ENCODE measurements at regions not wholly inside any gene's neighbourhood (a gene's known extent, or its start where the extent isn't known, plus 50 kb on each side); places are given as distances from the start of the nearest gene placed in this dataset.

- CTCF ChIA-PET: no interaction called here
- intact Hi-C loops (cut with micrococcal nuclease): loop anchor here (5.0 kb wide), 1 partner anchor 94 kb away; no protein-coding TSS in a partner anchor
These were observed 133.9 kb downstream of the TTC32 start for GRCh38 chr2:19767899-19768298.

DNA sequence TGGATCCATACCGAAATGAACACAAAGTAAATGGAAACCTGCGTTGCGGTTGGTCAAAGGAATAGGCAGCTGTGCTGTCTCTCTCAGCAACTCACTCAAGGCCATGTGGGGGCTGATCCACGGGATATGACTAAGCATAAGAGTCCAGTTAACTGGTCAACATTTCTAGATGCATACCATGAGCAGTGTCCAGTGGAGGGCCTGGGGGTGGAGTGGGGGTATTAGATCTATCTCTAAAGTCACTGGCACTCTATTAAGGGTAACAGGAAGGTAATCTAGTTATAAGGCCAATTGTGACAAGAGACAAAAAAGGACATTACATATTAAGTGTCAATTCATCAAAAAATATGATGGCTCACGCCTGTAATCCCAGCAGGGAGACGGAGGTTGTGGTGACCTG lies 136.8 kb downstream of the TTC32 start:
- Histone ChIP-seq H2AFZ (ENCODE audit: low read length) (no peak overlapping the region), H3K9me2 (replicated peaks; ENCODE audit: low read length) (no peaks in the 10 kb centered on the region), H3K36me3 (ENCODE audit: low read depth, low read length) (no peaks in the 10 kb centered on the region), H3K9ac (ENCODE audit: low read length) (no peak overlapping the region), H3K4me3 (ENCODE audit: low read length) (no peak overlapping the region), H3K27ac (ENCODE audit: low read length) (no peak overlapping the region), H3K79me2 (ENCODE audit: low read length) (no peaks in the 10 kb centered on the region), H4K20me1 (ENCODE audit: low read length) (no peaks in the 10 kb centered on the region), H3F3A (ENCODE audit: low read length, unreplicated experiment) (no peaks in the 10 kb centered on the region), H3K4me1 (ENCODE audit: insufficient read depth, low read length) (no peaks in the 10 kb centered on the region), H3K27me3 (ENCODE audit: low read length) (no peaks in the 10 kb centered on the region), H3K4me2 (ENCODE audit: low read length) (no peak overlapping the region), H3K9me3 (ENCODE audit: low read length) (no peaks in the 10 kb centered on the region)
- ChIA-PET CTCF (no interaction called here), POLR2A (ENCODE audit: unreplicated experiment) (no interaction called here)
- DNase-seq (no peak), ATAC-seq (no peak)
- no TSS peak for BruUV-seq (replicated peaks)
- intact Hi-C loops (cut with micrococcal nuclease): loop anchor here (5.0 kb wide), 2 partner anchors 83 to 97 kb away; no protein-coding TSS in a partner anchor
- TF ChIP-seq EZH2 (IDR thresholded peaks at IDR 0.05; ENCODE audit: low read length, unreplicated experiment) (no peak), EZH2phosphoT487 (IDR thresholded peaks at IDR 0.05; ENCODE audit: borderline replicate concordance, low read length) (no peak), CTCF (conservative IDR thresholded peaks at IDR 0.05; ENCODE audit: low read depth, low read length) (no peak)

More at GRCh38 chr2:19767899-19768298, 133.9 kb downstream of the TTC32 start:
- ATAC-seq (no peak), DNase-seq (peak; percentile 9)
- Histone ChIP-seq H3K9me3 (ENCODE audit: low read length) (no peaks in the 10 kb centered on the region), H3K27me3 (ENCODE audit: low read length) (no peaks in the 10 kb centered on the region), H3K4me2 (ENCODE audit: low read length) (no peak overlapping the region), H3K4me3 (ENCODE audit: low read length) (no peak overlapping the region), H3K27ac (ENCODE audit: low read length) (no peak overlapping the region), H3K4me1 (ENCODE audit: insufficient read depth, low read length) (no peaks in the 10 kb centered on the region), H4K20me1 (ENCODE audit: low read length) (no peaks in the 10 kb centered on the region), H3K9ac (ENCODE audit: low read length) (no peak overlapping the region), H3K79me2 (ENCODE audit: low read length) (no peaks in the 10 kb centered on the region), H3F3A (ENCODE audit: low read length, unreplicated experiment) (no peaks in the 10 kb centered on the region), H3K9me2 (replicated peaks; ENCODE audit: low read length) (no peaks in the 10 kb centered on the region), H3K36me3 (ENCODE audit: low read depth, low read length) (no peaks in the 10 kb centered on the region), H2AFZ (ENCODE audit: low read length) (no peak overlapping the region)
- BruUV-seq (replicated peaks): no TSS peak
- POLR2A ChIA-PET (ENCODE audit: unreplicated experiment): no interaction called here
- TF ChIP-seq EZH2 (IDR thresholded peaks at IDR 0.05; ENCODE audit: low read length, unreplicated experiment): no peak
- TF ChIP-seq CTCF (conservative IDR thresholded peaks at IDR 0.05; ENCODE audit: low read depth, low read length): no peak
- TF ChIP-seq EZH2phosphoT487 (IDR thresholded peaks at IDR 0.05; ENCODE audit: borderline replicate concordance, low read length): no peak

DNA sequence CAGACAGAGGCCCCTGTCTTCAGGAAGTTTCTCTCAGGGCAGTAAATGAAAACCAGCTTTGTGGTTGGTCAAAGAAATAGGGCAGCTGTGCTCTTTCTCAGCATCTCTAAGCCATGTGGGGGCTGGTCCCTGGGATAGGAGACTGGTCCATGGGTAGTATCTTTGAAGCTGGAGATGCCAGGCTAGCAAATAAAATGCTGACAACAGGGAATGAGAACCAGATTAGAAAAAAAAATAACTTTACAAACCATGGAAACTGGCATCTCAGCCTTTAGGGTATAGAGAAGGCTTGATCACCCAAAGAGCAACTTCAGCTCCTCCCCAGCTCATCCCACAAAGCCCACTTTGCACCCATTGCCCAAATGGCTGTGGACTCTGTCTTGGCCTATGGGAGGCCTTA lies 138.1 kb downstream of the TTC32 start:
- Histone ChIP-seq H3K27ac (ENCODE audit: low read length) (no peak overlapping the region), H3K9me3 (ENCODE audit: low read length) (no peaks in the 10 kb centered on the region), H3F3A (ENCODE audit: low read length, unreplicated experiment) (no peaks in the 10 kb centered on the region), H3K36me3 (ENCODE audit: low read depth, low read length) (no peaks in the 10 kb centered on the region), H3K27me3 (ENCODE audit: low read length) (no peaks in the 10 kb centered on the region), H3K4me2 (ENCODE audit: low read length) (no peak overlapping the region), H3K9me2 (replicated peaks; ENCODE audit: low read length) (no peaks in the 10 kb centered on the region), H2AFZ (ENCODE audit: low read length) (no peak overlapping the region), H3K4me3 (ENCODE audit: low read length) (no peak overlapping the region), H3K9ac (ENCODE audit: low read length) (no peak overlapping the region), H3K4me1 (ENCODE audit: insufficient read depth, low read length) (peaks cover 3% of the 10 kb centered on the region; the same call in 1 of the 2 replicates), H4K20me1 (ENCODE audit: low read length) (no peaks in the 10 kb centered on the region), H3K79me2 (ENCODE audit: low read length) (no peaks in the 10 kb centered on the region)
- no peak for TF ChIP-seq EZH2phosphoT487 (IDR thresholded peaks at IDR 0.05; ENCODE audit: borderline replicate concordance, low read length)
- no peak for TF ChIP-seq CTCF (conservative IDR thresholded peaks at IDR 0.05; ENCODE audit: low read depth, low read length)
- no peak for TF ChIP-seq EZH2 (IDR thresholded peaks at IDR 0.05; ENCODE audit: low read length, unreplicated experiment)
- ChIA-PET CTCF (interaction anchor here (0.7 kb wide), 1 partner anchor 32 kb away, joined by 3 read pairs; no protein-coding TSS in a partner anchor), POLR2A (ENCODE audit: unreplicated experiment) (no interaction called here)
- intact Hi-C loops (cut with micrococcal nuclease): loop anchor here (5.0 kb wide), 1 partner anchor 81 kb away; no protein-coding TSS in a partner anchor
- no TSS peak for BruUV-seq (replicated peaks)
- ATAC-seq: no peak
- DNase-seq: no peak

Measured in PC-3 (cell line).